Heart left ventricle (tissue), 16 donors: ENCODE measurements at regions not wholly inside any gene's neighbourhood (a gene's known extent, or its start where the extent isn't known, plus 50 kb on each side); places are given as distances from the start of the nearest gene placed in this dataset.

Experiments used
- ATAC-seq, 4 donors: fragments of 200-7000 bp; cut with Tn5 transposase; one replicate each; pipeline ENCODE4 v1.9.1; 2020 to 2022; ENCODE audit warnings: moderate library complexity in 4 of 4, mild to moderate bottlenecking in 3 of 4, moderate number of reproducible peaks in 1 of 4
- DNase-seq, 5 donors: peaks; one replicate each; pipeline ENCODE4 v3.0.0-alpha.2; 2020
- H3K27ac ChIP-seq, 12 donors: fragments of 200-600 bp; sonication (generic) in 4 of 12; one replicate each; pipeline versions ENCODE4 v1.5.0 to v1.8.0; 2016 to 2022; ENCODE audit warnings: mild to moderate bottlenecking in 2 of 12
- H3K27me3 ChIP-seq, 9 donors: fragments of 200-600 bp; sonication (generic) in 2 of 9; one replicate each; pipeline versions ENCODE4 v1.5.1 to v1.8.0; 2016 to 2022; ENCODE audit warnings: mild to moderate bottlenecking in 3 of 9
- H3K36me3 ChIP-seq, 9 donors: fragments of 200-600 bp; sonication (generic) in 2 of 9; one replicate each; pipeline versions ENCODE4 v1.5.0 to v1.8.0; 2018 to 2022; ENCODE audit warnings: mild to moderate bottlenecking in 2 of 9
- H3K4me1 ChIP-seq, 12 donors: fragments of 200-600 bp; sonication (generic) in 4 of 12; one replicate each; pipeline versions ENCODE4 v1.5.0 to v1.8.0; 2016 to 2022; ENCODE audit warnings: mild to moderate bottlenecking in 3 of 12
- H3K4me3 ChIP-seq, 12 donors: fragments of 200-600 bp; sonication (generic) in 4 of 12; one replicate each; pipeline versions ENCODE4 v1.5.0 to v1.8.0; 2017 to 2022; ENCODE audit warnings: mild to moderate bottlenecking in 9 of 12, moderate library complexity in 4 of 12
- H3K9me3 ChIP-seq, 12 donors: fragments of 200-600 bp; sonication (generic) in 4 of 12; one replicate each; pipeline versions ENCODE4 v1.5.0 to v1.8.0; 2016 to 2022; ENCODE audit warnings: mild to moderate bottlenecking in 1 of 12
- POLR2A ChIP-seq, 2 donors: fragments of 450-650 bp; IDR thresholded peaks; one replicate each; pipeline ENCODE4 v1.6.1; 2017; ENCODE audit warnings: antibody characterized with exemption in 2 of 2, mild to moderate bottlenecking in 2 of 2, moderate library complexity in 2 of 2
- WGBS, 4 donors: extraction: QIAGEN DNeasy Blood & Tissue Kit in 2 of 4; methylation state at CpG; one replicate each; pipeline versions ENCODE4 v1.1.5 to v1.1.7; 2013 to 2018; 5-methylcytosine and 5-hydroxymethylcytosine counted together
- intact Hi-C, 10 donors: fragments of 100-400 bp; cut with DNase I; formaldehyde crosslinking; loops; one replicate each; pipeline versions ENCODE4 v1.11.1 to v1.14.2; 2022
- TF ChIP-seq, protein P1 (sequence below), 12 donors: fragments of 200-600 bp; sonication (generic) in 4 of 12; IDR thresholded peaks; one replicate each; pipeline versions ENCODE4 v1.5.0 to v1.8.0; 2018 to 2022; ENCODE audit warnings: antibody characterized with exemption in 12 of 12, mild to moderate bottlenecking in 5 of 12
- donor health status: ischemic (EF 13 %, LVEDD 7.1; RV severe dilation, severe dysfunction).
- donor health status: healthy with polysubstance abuse.
- donor health status: DM: no; HTN: yes; CAD: no.
- donor health status: DM: no; HTN: no; CAD: no.
- donor health status: ischemic (EF 25% LVEDD 6.9; RV normal size, moderate dysfunction).
- donor health status: ischemic (EF 25% LVEDD 5.7; RV mildly dilated, moderate dysfunction).
- donor health status: healthy.
- donor health status: DM: yes; HTN: yes; CAD: no.
- donor health status: ischemic (EF 35%, LVEDD 5.7; RV mildly dilated, moderate dysfunction).
- donor health status: nonischemic (EF 11% LVEDD 7.7; RV severe dilation, severe dysfunction).
- donor health status: DM: yes; HTN: yes; CAD: no.
- donor health status: PGD.
- donor health status: ischemic (EF 29% LVEDD 5.4; RV normal size, mild dysfunction).
- donor health status: nonischemic (EF 23%, LVEDD 6.1; RV moderate dilation, normal function).

DNA sequence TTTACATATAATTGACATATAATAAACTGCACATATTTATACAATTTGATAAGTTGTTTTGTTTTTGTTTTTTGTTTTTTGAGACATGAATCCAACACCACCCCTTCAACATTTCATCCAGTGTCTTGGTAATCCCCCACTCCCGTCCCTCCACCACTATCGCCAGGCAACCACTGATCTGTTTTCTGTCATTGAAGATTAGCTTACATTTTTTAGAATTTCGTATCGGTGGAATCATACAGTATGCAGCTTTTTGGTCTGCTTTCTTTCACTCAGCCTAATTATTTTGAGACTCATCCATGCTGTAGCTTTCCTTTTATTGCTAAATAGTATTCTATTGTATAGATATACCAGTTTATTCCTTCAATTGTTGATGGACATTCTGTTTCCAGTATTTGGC lies 94.1 kb upstream of the FRY start:
- DNase-seq (no peak), ATAC-seq (no peak)
- WGBS, 4 donors: 70 to 79% (median 76%) methylated on average over 4 of the region's 4 CpGs
- no peaks in the 10 kb centered on the region for H3K9me3 ChIP-seq
- H3K27ac ChIP-seq: no peak overlapping the region
- intact Hi-C loops: no loop called here
- H3K27me3 ChIP-seq: no peaks in the 10 kb centered on the region
- TF ChIP-seq, protein P1, sequence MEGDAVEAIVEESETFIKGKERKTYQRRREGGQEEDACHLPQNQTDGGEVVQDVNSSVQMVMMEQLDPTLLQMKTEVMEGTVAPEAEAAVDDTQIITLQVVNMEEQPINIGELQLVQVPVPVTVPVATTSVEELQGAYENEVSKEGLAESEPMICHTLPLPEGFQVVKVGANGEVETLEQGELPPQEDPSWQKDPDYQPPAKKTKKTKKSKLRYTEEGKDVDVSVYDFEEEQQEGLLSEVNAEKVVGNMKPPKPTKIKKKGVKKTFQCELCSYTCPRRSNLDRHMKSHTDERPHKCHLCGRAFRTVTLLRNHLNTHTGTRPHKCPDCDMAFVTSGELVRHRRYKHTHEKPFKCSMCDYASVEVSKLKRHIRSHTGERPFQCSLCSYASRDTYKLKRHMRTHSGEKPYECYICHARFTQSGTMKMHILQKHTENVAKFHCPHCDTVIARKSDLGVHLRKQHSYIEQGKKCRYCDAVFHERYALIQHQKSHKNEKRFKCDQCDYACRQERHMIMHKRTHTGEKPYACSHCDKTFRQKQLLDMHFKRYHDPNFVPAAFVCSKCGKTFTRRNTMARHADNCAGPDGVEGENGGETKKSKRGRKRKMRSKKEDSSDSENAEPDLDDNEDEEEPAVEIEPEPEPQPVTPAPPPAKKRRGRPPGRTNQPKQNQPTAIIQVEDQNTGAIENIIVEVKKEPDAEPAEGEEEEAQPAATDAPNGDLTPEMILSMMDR (IDR thresholded peaks at IDR 0.05): no peak
- no peak for TF ChIP-seq POLR2A (IDR thresholded peaks at IDR 0.05)
- no peak overlapping the region for H3K4me3 ChIP-seq
- H3K4me1 ChIP-seq: peaks cover 0 to 9% (median 4%) of the 10 kb centered on the region in 12 donors
- peaks cover 0 to 19% (median 0%) of the 10 kb centered on the region in 9 donors for H3K36me3 ChIP-seq

DNA sequence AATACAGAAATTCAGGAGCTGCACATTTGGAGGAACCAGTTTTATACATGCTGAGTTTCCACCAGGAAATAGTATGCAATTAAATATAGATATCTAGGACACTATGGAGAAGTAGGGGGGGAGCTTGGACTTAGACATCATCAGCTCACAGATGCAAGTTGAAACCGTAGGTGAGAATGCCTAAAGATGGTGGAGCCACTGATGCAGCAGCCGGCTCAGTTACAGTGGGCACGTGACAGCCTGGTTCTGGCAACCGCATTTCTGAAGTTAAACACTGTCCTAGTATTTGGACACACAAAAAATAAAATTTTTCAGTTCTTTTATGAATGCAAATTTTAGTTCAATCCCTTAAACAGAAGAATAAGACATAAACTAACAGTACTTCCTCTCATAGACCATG lies 91.5 kb upstream of the FRY start:
- Histone ChIP-seq H3K27me3 (no peaks in the 10 kb centered on the region), H3K4me1 (peaks cover 0 to 23% (median 10%) of the 10 kb centered on the region in 12 donors), H3K4me3 (no peak overlapping the region), H3K9me3 (no peaks in the 10 kb centered on the region), H3K36me3 (peaks cover 0 to 19% (median 0%) of the 10 kb centered on the region in 9 donors), H3K27ac (no peak overlapping the region)
- TF ChIP-seq POLR2A (IDR thresholded peaks at IDR 0.05): no peak
- TF ChIP-seq, protein P1 (IDR thresholded peaks at IDR 0.05): no peak
- DNase-seq (no peak), ATAC-seq (no peak)
- intact Hi-C loops: no loop called here
- 89 to 98% (median 96%) methylated on average over 4 of the region's 4 CpGs for WGBS, 4 donors

DNA sequence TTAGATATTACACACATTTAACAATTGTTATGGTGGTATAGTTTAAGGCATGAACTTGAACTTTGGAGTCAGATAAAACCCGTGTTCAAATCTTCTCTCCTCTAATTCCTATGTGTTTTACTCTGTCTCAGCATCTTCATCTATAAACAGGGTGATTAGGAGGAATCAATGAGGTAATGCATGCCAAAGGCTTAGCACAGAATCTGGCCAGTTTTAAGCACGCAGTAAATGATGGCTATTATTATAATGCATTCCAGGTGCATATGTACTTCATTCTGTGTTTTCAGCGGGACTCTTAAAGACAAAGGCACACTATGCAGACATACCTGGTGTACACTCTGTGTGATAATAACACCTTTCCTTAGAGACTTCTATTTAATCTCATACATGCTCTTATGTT lies 88.0 kb upstream of the FRY start:
- intact Hi-C loops: no loop called here
- H3K4me3 ChIP-seq: no peak overlapping the region
- peaks cover 0 to 49% (median 19%) of the 10 kb centered on the region in 12 donors for H3K4me1 ChIP-seq
- DNase-seq: no peak
- H3K27ac ChIP-seq: no peak overlapping the region
- H3K36me3 ChIP-seq: peaks cover 0 to 40% (median 7%) of the 10 kb centered on the region in 9 donors
- no peaks in the 10 kb centered on the region for H3K9me3 ChIP-seq
- ATAC-seq: no peak
- no peaks in the 10 kb centered on the region for H3K27me3 ChIP-seq
- WGBS, 4 donors: 77 to 86% (median 85%) methylated on average over 3 of the region's 3 CpGs
- TF ChIP-seq, protein P1 (IDR thresholded peaks at IDR 0.05): no peak
- no peak for TF ChIP-seq POLR2A (IDR thresholded peaks at IDR 0.05)

GRCh38 chr13:31944262-31945160 lies 87.1 kb upstream of the FRY start:
- TF ChIP-seq, protein P1 (IDR thresholded peaks at IDR 0.05): no peak
- TF ChIP-seq POLR2A (IDR thresholded peaks at IDR 0.05): no peak
- no peaks in the 10 kb centered on the region for H3K9me3 ChIP-seq
- no peaks in the 10 kb centered on the region for H3K27me3 ChIP-seq
- ATAC-seq (peak in 1 of 4 donors; percentile 25), DNase-seq (no peak)
- intact Hi-C loops: no loop called here
- H3K4me1 ChIP-seq: peaks cover 0 to 49% (median 19%) of the 10 kb centered on the region in 12 donors
- no peak overlapping the region for H3K4me3 ChIP-seq
- peak overlapping the region in 9 of 12 donors; percentile 19 to 76 (median 44) for H3K27ac ChIP-seq
- 60 to 77% (median 72%) methylated on average over 3 of the region's 3 CpGs for WGBS, 4 donors
- peaks cover 0 to 50% (median 15%) of the 10 kb centered on the region in 9 donors for H3K36me3 ChIP-seq
